ENCODE measurements at regions not wholly inside any gene's neighbourhood (a gene's known extent, or its start where the extent isn't known, plus 50 kb on each side); places are given as distances from the start of the nearest gene placed in this dataset.

DNA sequence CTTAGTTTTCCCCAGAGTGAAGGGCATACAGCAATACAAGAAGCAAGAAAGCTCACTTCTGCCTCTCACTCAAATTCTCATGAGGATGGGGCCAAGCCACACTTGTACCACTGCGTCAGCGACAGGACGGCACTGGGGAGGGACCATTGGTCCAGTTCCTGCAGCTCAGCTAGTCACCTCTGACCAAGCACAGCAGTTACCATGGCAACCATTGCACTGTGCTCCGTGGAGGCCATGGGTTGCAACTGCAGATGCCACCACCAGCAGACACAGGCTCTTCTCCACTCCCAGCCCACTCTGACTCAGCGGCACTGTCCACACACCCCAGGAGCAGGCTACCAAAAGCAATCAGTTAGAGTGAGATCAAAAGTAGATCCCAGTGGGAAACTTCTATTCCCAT is 441.1 kb upstream of the ARID1B start:
- TF ChIP-seq CTCF (IDR thresholded peaks at IDR 0.05), result no peak
- no peak for TF ChIP-seq EZH2 (IDR thresholded peaks at IDR 0.05)

Data from neural progenitor cell (in vitro differentiated cells).